PC-9 (cell line): ENCODE measurements at regions not wholly inside any gene's neighbourhood (a gene's known extent, or its start where the extent isn't known, plus 50 kb on each side); places are given as distances from the start of the nearest gene placed in this dataset.

Experiments
- BruUV-seq: library from RNA; stranded (reverse); fragments of 400-500 nt; replicated peaks from 2 replicates; lab custom pipeline; 2021; lab: Mats Ljungman, UMichigan
- CTCF ChIA-PET: fragments of 300-600 bp; sonication (Branson Sonifier 250); formaldehyde crosslinking; loops from one replicate; lab custom pipeline; 2022; ENCODE audit warnings: antibody characterized with exemption; lab: Charles Lee
- POLR2A ChIA-PET: fragments of 300-600 bp; sonication (Branson Sonifier 250); formaldehyde crosslinking; loops from one replicate; lab custom pipeline; 2022; ENCODE audit warnings: antibody characterized with exemption; ENCODE audit not compliant: unreplicated experiment; lab: Charles Lee
- DNase-seq, 2 experiments: peaks; one replicate each; pipeline versions ENCODE4 v3.0.0 to v3.0.0-alpha.2; 2015 to 2022; ENCODE audit warnings: mixed read lengths in 1 of 2
- H2AFZ ChIP-seq: fragments of 200-600 bp; sonication (generic); 2 replicates; pipeline ENCODE4 v1.8.1; 2017; ENCODE audit warnings: antibody characterized with exemption
- H3F3A ChIP-seq: fragments of 200-600 bp; sonication (generic); 2 replicates; pipeline ENCODE4 v1.8.1; 2017; ENCODE audit warnings: antibody characterized with exemption, mild to moderate bottlenecking, low read depth; ENCODE audit not compliant: insufficient read depth
- H3K27ac ChIP-seq: fragments of 200-600 bp; sonication (generic); 2 replicates; pipeline ENCODE4 v1.6.1; 2016; ENCODE audit warnings: mixed run types
- H3K27me3 ChIP-seq: fragments of 200-600 bp; sonication (generic); 2 replicates; pipeline ENCODE4 v1.6.1; 2016; ENCODE audit warnings: low read depth, mixed run types; ENCODE audit not compliant: insufficient read depth
- H3K36me3 ChIP-seq: fragments of 200-600 bp; sonication (generic); 2 replicates; pipeline ENCODE4 v1.6.1; 2016; ENCODE audit warnings: low read depth, mixed run types
- H3K4me1 ChIP-seq: fragments of 200-600 bp; sonication (generic); replicated peaks from 2 replicates; pipeline ENCODE4 v1.6.1; 2016; ENCODE audit warnings: mixed run types; ENCODE audit not compliant: insufficient read depth
- H3K4me2 ChIP-seq: fragments of 200-600 bp; sonication (generic); 2 replicates; pipeline ENCODE4 v1.6.1; 2017; ENCODE audit warnings: mixed run types
- H3K4me3 ChIP-seq: fragments of 200-600 bp; sonication (generic); 2 replicates; pipeline ENCODE4 v1.6.1; 2016; ENCODE audit warnings: mixed run types
- H3K79me2 ChIP-seq: fragments of 200-600 bp; sonication (generic); 2 replicates; pipeline ENCODE4 v1.6.1; 2017; ENCODE audit warnings: low read depth, mixed run types
- H3K9me2 ChIP-seq: fragments of 200-600 bp; sonication (generic); 2 replicates; pipeline ENCODE4 v1.8.1; 2017; ENCODE audit warnings: mild to moderate bottlenecking; ENCODE audit not compliant: insufficient read depth
- H3K9me3 ChIP-seq: fragments of 200-600 bp; sonication (generic); 2 replicates; pipeline ENCODE4 v1.8.1; 2016; ENCODE audit warnings: low read depth; ENCODE audit not compliant: insufficient read depth
- H4K20me1 ChIP-seq: fragments of 200-600 bp; sonication (generic); 2 replicates; pipeline ENCODE4 v1.8.1; 2017; ENCODE audit not compliant: insufficient read depth
- EZH2 ChIP-seq: fragments of 200-600 bp; sonication (generic); IDR thresholded peaks from 2 replicates; pipeline ENCODE4 v1.8.0; 2017; ENCODE audit warnings: antibody characterized with exemption, low read depth
- intact Hi-C: fragments of 100-400 bp; cut with micrococcal nuclease; formaldehyde crosslinking; loops from one replicate; pipeline ENCODE4 v1.10.0; 2022; ENCODE audit not compliant: unreplicated experiment
- TF ChIP-seq, protein P1 (sequence below): fragments of 200-600 bp; sonication (generic); conservative IDR thresholded peaks from 2 replicates; pipeline ENCODE4 v1.6.1; 2017; ENCODE audit warnings: mixed run types, antibody characterized with exemption, mild to moderate bottlenecking, moderate library complexity

- Histone ChIP-seq H3F3A (no peaks in the 10 kb centered on the region), H3K27me3 (no peaks in the 10 kb centered on the region), H3K36me3 (no peaks in the 10 kb centered on the region), H3K4me2 (no peak overlapping the region), H3K27ac (no peak overlapping the region), H3K9me3 (no peaks in the 10 kb centered on the region), H3K9me2 (no peaks in the 10 kb centered on the region), H3K4me1 (no peaks in the 10 kb centered on the region), H2AFZ (no peak overlapping the region), H3K79me2 (no peaks in the 10 kb centered on the region), H3K4me3 (no peak overlapping the region), H4K20me1 (no peaks in the 10 kb centered on the region)
- no peak for DNase-seq
- CTCF ChIA-PET: no interaction called here
- POLR2A ChIA-PET: interaction anchor here (0.6 kb wide), 1 partner anchor 36 kb away, joined by 4 read pairs; no protein-coding TSS in a partner anchor
- intact Hi-C loops: no loop called here
- TF ChIP-seq, protein P1, sequence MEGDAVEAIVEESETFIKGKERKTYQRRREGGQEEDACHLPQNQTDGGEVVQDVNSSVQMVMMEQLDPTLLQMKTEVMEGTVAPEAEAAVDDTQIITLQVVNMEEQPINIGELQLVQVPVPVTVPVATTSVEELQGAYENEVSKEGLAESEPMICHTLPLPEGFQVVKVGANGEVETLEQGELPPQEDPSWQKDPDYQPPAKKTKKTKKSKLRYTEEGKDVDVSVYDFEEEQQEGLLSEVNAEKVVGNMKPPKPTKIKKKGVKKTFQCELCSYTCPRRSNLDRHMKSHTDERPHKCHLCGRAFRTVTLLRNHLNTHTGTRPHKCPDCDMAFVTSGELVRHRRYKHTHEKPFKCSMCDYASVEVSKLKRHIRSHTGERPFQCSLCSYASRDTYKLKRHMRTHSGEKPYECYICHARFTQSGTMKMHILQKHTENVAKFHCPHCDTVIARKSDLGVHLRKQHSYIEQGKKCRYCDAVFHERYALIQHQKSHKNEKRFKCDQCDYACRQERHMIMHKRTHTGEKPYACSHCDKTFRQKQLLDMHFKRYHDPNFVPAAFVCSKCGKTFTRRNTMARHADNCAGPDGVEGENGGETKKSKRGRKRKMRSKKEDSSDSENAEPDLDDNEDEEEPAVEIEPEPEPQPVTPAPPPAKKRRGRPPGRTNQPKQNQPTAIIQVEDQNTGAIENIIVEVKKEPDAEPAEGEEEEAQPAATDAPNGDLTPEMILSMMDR: no peak
- TF ChIP-seq EZH2: no peak
- no TSS peak for BruUV-seq
These were observed 118.0 kb downstream of the KCNE4 start for GRCh38 chr2:223169830-223170605.

DNA sequence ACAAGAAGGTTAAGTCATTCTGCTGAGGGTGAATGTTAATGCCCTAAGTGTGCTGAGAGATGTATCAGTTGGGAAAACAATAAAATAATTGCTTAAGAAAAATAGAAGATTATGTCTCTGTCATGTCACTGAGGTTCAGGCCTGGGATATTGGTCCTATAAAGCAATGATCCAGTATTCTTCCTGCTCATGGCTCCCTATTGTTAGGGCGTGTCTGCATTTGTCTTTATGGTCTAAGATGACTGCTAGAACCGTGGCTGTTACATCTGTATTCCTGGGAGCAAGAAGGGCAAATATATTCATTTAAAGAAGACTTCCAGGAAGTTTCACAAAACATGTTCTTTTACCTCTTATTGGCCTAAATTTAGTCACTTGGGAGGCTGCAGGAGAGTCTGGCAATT is 125.0 kb downstream of the KCNE4 start:
- CTCF ChIA-PET: no interaction called here
- Histone ChIP-seq H3K4me1 (no peaks in the 10 kb centered on the region), H3K4me3 (no peak overlapping the region), H3K4me2 (no peak overlapping the region), H3K9me2 (no peaks in the 10 kb centered on the region), H3K27ac (no peak overlapping the region), H2AFZ (no peak overlapping the region), H3K9me3 (no peaks in the 10 kb centered on the region), H3K79me2 (no peaks in the 10 kb centered on the region), H3F3A (no peaks in the 10 kb centered on the region), H4K20me1 (no peaks in the 10 kb centered on the region), H3K27me3 (no peaks in the 10 kb centered on the region), H3K36me3 (no peaks in the 10 kb centered on the region)
- intact Hi-C loops: no loop called here
- POLR2A ChIA-PET: no interaction called here
- BruUV-seq: no TSS peak
- no peak for TF ChIP-seq EZH2
- TF ChIP-seq, protein P1: no peak
- DNase-seq: no peak

- TF ChIP-seq EZH2: no peak
- TF ChIP-seq, protein P1: no peak
- Histone ChIP-seq H3K9me3 (no peaks in the 10 kb centered on the region), H3K4me1 (no peaks in the 10 kb centered on the region), H3K27ac (no peak overlapping the region), H4K20me1 (no peaks in the 10 kb centered on the region), H3K4me3 (no peak overlapping the region), H3F3A (no peaks in the 10 kb centered on the region), H2AFZ (no peak overlapping the region), H3K36me3 (no peaks in the 10 kb centered on the region), H3K27me3 (no peaks in the 10 kb centered on the region), H3K79me2 (no peaks in the 10 kb centered on the region), H3K4me2 (no peak overlapping the region), H3K9me2 (no peaks in the 10 kb centered on the region)
- ChIA-PET CTCF (no interaction called here), POLR2A (no interaction called here)
- intact Hi-C loops: no loop called here
- no peak for DNase-seq
- BruUV-seq: no TSS peak
These were observed 128.5 kb downstream of the KCNE4 start for GRCh38 chr2:223180463-223180862.
